HUDEP-2 (cell line): ENCODE measurements at regions not wholly inside any gene's neighbourhood (a gene's known extent, or its start where the extent isn't known, plus 50 kb on each side); places are given as distances from the start of the nearest gene placed in this dataset.
A peak's percentile ranks its signal among the peaks of the same experiment; 100 is the strongest.
"Not testable (repeated sequence)": the region's sequence is repeated elsewhere in the genome, so short reads cannot be mapped to it uniquely, and the experiment has no call there.

ENCODE experiments used
- DNase-seq, 76 experiments: peaks; one replicate each; lab custom pipeline; 2025; ENCODE audit not compliant: unreplicated experiment in 76 of 76; lab: John Stamatoyannopoulos, UW

DNA sequence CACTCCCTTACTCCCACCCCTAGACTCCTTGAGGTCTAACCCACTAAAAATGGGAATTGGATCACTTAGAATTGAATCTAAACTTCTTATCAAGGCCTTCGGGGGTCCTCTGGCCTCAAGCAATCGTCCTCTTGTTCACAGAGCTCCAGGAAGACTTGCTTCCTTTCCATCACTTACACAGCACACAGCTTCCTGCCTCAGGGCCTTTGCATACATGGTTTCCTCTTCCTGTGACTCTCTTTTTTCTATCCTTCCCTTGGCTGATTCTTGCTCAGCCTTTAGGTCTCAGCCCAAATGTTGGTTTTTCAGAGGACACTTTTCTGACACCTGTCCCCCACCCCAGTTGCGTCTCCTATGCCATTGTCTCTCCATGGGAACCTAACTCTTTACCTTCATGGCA lies 50.0 kb upstream of the ALDH1B1 start:
- DNase-seq = no peak

DNA sequence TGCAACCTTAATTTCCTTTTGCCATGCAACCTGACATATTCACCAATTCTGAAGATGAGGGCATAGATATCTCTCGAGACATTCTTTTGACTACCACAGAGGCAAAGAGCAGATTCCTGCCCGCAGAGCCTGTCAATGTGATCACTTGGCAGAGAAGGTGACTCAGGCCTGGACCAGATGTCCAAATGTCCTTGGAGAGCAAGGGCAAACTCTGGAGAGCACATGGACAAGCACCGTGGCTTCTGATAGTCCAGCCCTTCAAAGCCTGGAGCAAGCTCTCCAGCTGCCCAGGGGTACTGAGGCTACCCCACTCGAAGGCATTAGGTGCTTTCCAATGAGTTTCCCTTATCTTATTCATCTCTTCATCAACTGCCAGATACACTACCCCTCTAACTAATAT lies 50.4 kb upstream of the ALDH1B1 start:
- DNase-seq = no peak

DNA sequence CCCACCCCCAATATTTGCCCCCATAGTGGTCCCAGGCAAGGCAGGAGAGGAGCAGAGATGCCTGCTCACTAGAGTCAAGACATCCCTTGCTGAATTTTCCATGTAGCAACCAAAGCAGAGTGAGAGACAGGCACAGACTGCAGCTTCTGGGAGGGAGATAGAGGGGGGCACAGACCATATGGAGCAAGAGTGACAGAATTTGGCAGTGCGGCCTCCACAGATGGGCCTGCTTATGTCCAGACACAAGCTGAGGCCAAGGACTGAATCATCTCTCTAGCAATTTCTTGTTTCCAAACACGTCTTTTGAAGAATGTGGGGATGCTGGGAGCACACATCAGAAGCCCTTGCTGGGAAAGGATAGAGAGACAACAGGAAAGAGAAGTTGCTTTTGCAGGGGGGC lies 53.0 kb upstream of the ALDH1B1 start:
- DNase-seq = no peak

DNA sequence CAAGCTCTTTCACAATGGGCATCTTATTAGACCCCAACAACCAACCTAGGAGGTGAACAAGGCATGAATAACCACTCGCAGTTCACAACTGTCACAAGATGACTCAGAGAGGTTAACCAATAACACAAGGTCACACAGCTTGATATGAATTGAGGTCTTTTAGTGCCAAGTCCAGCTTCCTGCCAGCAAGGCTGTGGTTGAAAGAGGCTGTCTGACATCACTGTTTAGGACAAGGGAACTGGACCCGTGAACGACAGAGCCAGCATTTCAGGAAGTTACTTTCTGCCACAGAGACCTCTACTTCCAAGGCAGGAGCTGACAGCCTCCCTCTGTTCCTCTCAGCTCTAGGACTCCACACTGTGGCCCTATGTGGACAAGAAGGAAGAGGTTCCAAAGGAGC lies 53.4 kb upstream of the ALDH1B1 start:
- DNase-seq = no peak

GRCh38 chr9:38338342-38339018 lies 54.0 kb upstream of the ALDH1B1 start:
- DNase-seq = no peak

GRCh38 chr9:38337706-38338264 lies 54.7 kb upstream of the ALDH1B1 start:
- no peak for DNase-seq

DNA sequence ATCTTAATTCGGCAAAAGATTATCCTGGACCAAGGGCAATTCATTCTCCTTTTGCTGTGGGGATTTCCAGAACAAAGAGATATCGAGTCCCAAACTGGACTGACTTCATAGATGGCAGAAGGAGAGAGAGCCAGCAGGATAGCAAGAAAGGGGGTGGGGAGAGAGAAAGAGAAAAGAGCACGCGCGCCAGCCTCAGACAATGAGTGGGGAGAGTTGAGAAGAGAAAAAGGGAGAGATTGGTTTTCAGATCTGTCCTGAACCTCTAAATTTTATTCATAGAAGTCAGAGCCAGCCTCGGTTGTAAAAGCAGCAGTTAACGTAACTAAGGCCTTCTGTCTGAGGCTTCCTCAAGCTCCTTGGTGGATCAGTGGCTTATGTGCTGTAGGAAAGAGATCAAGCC lies 55.3 kb upstream of the ALDH1B1 start:
- no peak for DNase-seq

- DNase-seq = no peak
Observed at GRCh38 chr9:38336341-38336740, 56.2 kb upstream of the ALDH1B1 start.

- no peak for DNase-seq
Observed at GRCh38 chr9:38335686-38336085, 56.8 kb upstream of the ALDH1B1 start.

- peak in 2 of 76 experiments; percentile 4 to 6 for DNase-seq
Observed at GRCh38 chr9:38334234-38334633, 58.3 kb upstream of the ALDH1B1 start.

- DNase-seq = no peak
Observed at GRCh38 chr9:38333047-38333446, 59.5 kb upstream of the ALDH1B1 start.

- no peak for DNase-seq
Observed at GRCh38 chr9:38332625-38333024, 59.9 kb upstream of the ALDH1B1 start.

DNA sequence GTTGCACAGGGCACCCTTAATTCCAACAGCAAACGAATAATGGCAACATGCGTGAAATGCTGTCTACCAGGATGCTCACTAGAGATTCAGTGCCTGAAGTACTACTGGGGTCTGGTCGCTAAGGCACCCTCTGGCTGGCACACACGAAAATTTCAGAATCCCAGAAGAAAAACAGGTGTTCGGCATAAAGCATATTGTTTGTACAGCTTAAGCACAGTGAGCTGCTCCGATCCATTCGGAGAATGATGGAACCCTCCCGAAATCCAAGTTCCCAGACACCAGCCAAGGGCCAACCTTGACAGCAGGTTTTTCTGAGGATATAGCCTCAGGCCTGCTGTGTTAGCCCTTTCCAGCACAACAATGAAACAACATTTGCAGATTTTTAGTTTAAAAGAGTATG lies 61.4 kb upstream of the ALDH1B1 start:
- DNase-seq = no peak

DNA sequence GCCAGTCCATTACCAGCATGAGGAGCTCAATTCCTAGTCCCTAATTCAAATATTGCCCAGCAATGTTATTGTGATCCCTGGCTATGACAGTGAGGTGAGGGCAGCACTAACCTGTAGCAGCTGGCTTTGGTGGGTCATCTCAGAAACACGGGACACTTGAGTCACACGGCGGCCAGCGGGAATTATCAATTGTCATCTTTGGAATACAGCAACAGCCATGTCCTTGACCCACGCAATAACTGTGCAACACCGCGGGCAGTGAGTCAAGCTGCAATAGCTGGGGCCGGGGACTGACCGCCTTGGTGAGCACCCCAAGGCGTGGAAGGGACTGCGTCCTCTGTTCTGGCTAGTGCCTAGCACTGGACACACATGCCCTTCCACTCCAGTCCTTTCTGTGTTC lies 62.5 kb upstream of the ALDH1B1 start:
- DNase-seq = no peak

GRCh38 chr9:38328765-38329164 lies 63.7 kb upstream of the ALDH1B1 start:
- no peak for DNase-seq

DNA sequence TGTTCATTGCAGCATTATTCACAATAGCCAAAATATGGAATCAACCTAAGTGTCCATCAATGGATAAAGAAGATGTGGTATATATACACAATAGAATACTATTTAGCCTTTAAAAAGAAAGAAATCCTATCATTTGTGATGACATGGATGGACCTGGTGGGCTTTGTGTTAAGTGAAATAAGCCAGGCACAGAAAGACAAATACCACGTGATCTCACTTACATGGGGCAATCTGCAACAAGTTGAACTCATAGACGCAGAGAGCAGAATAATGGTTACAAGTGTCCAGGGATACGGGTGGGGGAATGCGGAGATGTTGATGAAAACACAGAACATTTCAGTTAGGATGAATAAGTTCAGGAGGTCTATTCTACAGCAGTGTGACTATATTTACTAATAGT lies 66.4 kb upstream of the ALDH1B1 start:
- no peak for DNase-seq

- not testable (repeated sequence) for DNase-seq
Observed at GRCh38 chr9:38324213-38324612, 68.3 kb upstream of the ALDH1B1 start.

DNA sequence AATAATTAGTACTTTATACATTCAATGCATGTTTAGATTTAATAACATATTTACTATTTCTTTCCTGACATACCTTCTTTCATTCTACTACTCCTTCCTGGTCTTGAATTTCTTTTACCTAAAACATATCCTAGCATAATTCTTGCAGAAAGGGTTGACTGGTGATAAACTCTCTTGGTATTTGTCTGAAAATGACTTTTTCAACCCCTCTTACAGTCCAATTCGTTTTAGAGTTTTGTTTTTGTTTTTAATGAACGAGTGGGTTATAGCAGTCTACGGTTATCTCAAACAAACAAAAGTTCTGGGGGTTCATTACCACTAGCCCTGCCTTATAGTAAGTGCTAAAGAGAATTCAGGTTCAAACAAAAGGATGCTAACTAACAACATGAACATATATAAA lies 69.6 kb upstream of the ALDH1B1 start:
- no peak for DNase-seq

GRCh38 chr9:38319496-38320173 lies 72.9 kb upstream of the ALDH1B1 start:
- no peak for DNase-seq

DNA sequence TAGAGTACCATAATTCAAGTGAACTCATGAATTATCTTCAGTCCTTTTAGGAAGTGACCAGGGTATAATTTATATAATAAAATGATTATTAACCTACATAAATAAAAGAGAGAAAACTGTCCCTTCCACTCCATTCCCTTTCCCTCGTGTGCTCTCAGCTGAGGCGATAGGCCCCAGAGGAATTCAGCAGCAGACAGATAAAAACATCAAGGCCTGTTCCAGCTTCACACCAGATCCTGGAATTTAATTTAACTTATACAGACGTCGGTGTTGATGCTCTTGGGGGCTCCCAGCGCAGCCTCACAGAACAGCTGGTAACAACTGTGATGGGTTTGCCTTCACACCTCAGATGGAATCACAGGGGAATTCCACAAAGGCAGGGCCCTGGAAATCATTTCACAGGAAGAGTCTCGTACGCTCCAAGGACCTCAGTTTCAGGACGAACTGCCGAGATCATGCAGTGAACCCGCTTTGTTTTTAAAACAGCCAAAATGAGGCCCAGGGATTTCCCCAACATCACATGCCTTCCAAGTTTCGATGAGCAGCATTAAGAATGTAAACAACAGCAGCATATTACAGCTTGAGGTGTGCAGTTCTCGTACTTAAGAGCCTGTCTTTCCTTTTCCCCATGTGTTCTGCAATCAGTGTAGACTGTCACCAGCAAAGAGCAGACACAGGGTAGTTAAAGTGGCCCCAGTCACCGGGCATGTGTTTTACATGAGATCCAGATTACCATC lies 73.6 kb upstream of the ALDH1B1 start:
- DNase-seq = no peak

GRCh38 chr9:38316166-38316780 lies 76.2 kb upstream of the ALDH1B1 start:
- no peak for DNase-seq
